T-helper 9 cell (primary cell): ENCODE measurements at regions not wholly inside any gene's neighbourhood (a gene's known extent, or its start where the extent isn't known, plus 50 kb on each side); places are given as distances from the start of the nearest gene placed in this dataset.
"Not testable (repeated sequence)": the region's sequence is repeated elsewhere in the genome, so short reads cannot be mapped to it uniquely, and the experiment has no call there.

Experiments used
- DNase-seq: peaks from one replicate; pipeline ENCODE4 v3.0.0-alpha.2; 2020

GRCh38 chr7:51389952-51390351 is 73.3 kb upstream of the COBL start:
- DNase-seq = not testable (repeated sequence)

- DNase-seq = not testable (repeated sequence)
Measured at GRCh38 chr7:51389216-51389812, 72.7 kb upstream of the COBL start.

GRCh38 chr7:51388241-51388640 is 71.6 kb upstream of the COBL start:
- not testable (repeated sequence) for DNase-seq

- DNase-seq = not testable (repeated sequence)
Measured at GRCh38 chr7:51386806-51387568, 70.4 kb upstream of the COBL start.

- DNase-seq = not testable (repeated sequence)
Measured at GRCh38 chr7:51386184-51386583, 69.6 kb upstream of the COBL start.

- DNase-seq = not testable (repeated sequence)
Measured at GRCh38 chr7:51382243-51382642, 65.6 kb upstream of the COBL start.

GRCh38 chr7:51376420-51377092 is 59.9 kb upstream of the COBL start:
- DNase-seq = no peak

- no peak for DNase-seq
Measured at GRCh38 chr7:51374936-51375335, 58.3 kb upstream of the COBL start.

- DNase-seq = not testable (repeated sequence)
Measured at GRCh38 chr7:51373607-51374006, 57.0 kb upstream of the COBL start.

GRCh38 chr7:51369746-51370145 is 53.1 kb upstream of the COBL start:
- no peak for DNase-seq

GRCh38 chr7:51369228-51369627 is 52.6 kb upstream of the COBL start:
- DNase-seq = not testable (repeated sequence)

- DNase-seq = no peak
Measured at GRCh38 chr7:51368334-51368733, 51.7 kb upstream of the COBL start.

GRCh38 chr7:51367614-51367968 is 51.0 kb upstream of the COBL start:
- DNase-seq = no peak

- DNase-seq = no peak
Measured at GRCh38 chr7:51366930-51367613, 50.5 kb upstream of the COBL start.
